Esophagus muscularis mucosa (tissue), 4 donors: ENCODE measurements at regions not wholly inside any gene's neighbourhood (a gene's known extent, or its start where the extent isn't known, plus 50 kb on each side); places are given as distances from the start of the nearest gene placed in this dataset.

Experiments
- CTCF ChIP-seq, 3 experiments: fragments of 200-600 bp in 2 of 3; fragments of 450-650 bp in 1 of 3; sonication (generic) in 2 of 3; IDR thresholded peaks; one replicate each; pipeline ENCODE4 v1.5.1; 2017 to 2019; ENCODE audit warnings: antibody characterized with exemption in 3 of 3, mild to moderate bottlenecking in 2 of 3, moderate library complexity in 1 of 3
- EP300 ChIP-seq: sonication (generic); formaldehyde crosslinking; IDR thresholded peaks from one replicate; pipeline ENCODE4 v1.6.1; 2017; ENCODE audit warnings: antibody characterized with exemption
- POLR2A ChIP-seq: fragments of 450-650 bp; IDR thresholded peaks from one replicate; pipeline ENCODE4 v1.6.1; 2017; ENCODE audit warnings: antibody characterized with exemption, moderate library complexity, mild to moderate bottlenecking, low read depth

DNA sequence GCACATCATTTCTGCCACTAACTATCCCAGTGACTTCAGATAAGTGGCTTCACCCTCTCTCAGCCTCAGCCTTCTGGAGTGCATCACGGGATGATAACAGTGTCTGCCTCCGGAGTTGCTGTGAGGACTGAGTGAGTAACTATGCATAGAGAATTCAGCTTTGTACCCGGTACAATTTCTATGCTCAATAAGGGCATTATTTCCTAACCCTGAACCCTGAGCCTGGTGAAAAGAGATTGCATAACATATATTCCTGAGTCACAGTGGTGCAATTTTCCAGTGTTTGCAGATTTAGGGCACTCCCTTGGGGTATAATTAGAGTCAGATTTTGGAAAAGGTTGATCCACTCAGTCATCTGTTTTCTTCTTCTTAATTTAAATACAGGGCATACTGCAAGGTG, 181.1 kb downstream of the PTPN11 start:
- TF ChIP-seq CTCF (IDR thresholded peaks at IDR 0.05) (no peak), POLR2A (no peak), EP300 (no peak)
